Activated naive CD4-positive, alpha-beta T cell treated with anti-CD3 and anti-CD28 coated beads, Interleukin-2, amount 50 U/mL, for 16 hours (primary cell): ENCODE measurements at regions not wholly inside any gene's neighbourhood (a gene's known extent, or its start where the extent isn't known, plus 50 kb on each side); places are given as distances from the start of the nearest gene placed in this dataset.

ENCODE experiments used
- DNase-seq: peaks from one replicate; pipeline ENCODE4 v3.0.0-alpha.2; 2020

DNA sequence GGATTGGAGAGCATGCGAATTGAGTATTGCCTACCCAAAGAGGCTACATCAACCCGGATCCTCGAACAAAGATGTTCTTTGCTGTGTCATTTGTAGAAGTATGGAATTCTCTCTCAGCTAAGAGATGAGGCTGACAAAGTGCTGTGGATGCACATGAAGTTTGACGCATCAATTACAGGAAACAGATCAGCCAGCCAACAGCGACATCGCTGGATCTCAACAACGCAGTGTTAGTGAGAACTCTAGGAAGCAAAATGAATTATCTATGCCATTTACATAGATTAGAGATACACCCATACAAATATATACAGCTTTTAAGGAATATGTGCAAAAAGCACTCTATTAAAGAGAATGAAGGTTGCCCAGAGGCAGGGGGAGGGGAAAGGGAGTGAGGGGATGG lies 160.6 kb upstream of the RGMA start:
- no peak for DNase-seq

DNA sequence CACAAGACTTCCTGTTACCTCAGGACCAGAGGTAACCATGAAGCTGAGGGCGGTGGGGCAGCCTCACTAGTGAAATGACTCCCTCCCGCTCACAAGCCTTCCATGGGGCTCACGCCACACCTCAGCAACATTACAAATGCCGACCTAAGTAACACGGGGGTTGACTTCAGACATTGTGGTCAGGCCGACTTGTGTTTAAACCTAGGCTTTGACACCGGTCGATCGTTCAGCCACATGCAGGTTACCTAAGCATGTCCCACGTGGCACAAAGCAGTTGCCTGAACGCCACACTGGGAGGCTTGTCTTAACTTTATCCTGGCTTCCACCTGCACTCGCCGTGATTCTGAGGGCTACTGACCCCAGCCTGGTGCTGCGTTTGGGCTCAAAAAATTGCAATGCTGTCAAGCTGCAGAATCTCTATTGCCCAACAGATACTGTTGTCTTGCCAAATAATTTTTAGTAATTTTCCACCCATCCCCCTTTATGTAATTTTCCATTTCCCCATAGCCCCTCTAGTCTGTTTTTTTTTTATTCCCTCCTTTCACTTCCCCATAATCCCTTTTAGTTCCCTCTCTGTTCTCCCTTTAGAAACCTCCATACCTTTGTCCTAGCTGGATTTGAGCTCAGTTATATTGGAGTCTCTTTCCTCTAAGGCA lies 158.6 kb upstream of the RGMA start:
- no peak for DNase-seq

DNA sequence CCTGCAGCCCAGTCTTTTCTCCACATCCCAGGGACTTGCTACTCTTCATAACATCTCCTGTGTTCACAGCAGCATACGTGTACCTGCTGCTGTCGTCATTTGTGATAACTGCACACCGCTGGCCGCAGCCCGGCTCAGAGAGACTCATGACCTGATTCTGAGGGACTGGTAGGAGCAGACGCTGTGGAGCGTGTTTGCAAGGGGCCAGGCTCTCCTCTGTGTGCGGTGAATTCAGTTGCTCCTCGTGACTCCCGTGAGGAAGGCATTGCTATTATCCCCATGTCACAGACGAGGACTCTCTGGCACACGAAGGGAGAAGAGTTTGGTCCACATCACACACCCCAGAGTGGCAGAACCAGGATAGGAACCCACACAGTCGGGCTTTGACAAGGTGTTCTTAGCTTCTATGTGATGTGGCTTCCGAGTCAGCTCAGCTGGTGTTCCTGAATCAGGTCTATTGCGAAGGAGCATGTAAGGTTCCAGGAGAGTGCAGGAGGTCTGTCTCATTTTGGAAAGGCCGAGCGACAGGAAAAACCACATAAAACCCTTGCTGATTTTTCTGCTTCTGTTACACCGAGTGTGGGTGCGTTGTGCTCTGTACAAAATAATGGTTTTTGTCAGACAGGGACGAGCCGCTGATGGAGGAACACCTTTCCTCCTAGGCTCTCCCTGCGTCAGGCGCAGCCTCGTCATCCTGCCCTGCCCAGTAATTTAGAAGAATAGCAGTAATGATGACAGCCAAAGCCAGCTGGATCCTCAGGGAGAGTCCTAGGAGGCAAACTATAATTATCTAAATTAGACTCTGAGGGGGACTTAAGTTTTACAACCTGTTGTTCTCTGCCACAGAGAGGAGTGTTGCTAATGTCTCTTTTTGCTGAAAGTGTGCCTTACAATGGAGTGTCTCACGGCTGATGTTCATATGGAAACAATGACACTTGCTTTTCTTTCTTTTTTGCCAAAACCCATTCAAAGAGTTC lies 157.5 kb upstream of the RGMA start:
- DNase-seq: no peak

DNA sequence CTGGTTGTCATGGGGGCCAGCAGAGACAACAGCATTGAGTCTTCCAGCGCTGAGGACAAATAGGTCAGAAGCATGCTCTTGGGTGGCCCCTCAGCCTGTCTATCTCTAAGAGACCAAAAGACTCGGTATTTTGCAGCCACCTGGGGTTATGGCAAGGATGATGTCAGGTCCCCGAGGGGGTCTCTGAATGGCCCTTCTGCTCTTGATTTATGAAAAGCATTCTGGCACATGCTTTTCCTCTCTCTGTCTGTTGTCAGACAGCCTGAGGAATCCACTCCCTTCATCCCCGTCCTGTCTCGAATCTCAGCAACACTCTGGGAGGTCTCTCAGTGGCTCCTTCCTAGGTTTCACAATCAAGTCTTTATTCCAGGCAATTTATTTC lies 156.6 kb upstream of the RGMA start:
- no peak for DNase-seq

DNA sequence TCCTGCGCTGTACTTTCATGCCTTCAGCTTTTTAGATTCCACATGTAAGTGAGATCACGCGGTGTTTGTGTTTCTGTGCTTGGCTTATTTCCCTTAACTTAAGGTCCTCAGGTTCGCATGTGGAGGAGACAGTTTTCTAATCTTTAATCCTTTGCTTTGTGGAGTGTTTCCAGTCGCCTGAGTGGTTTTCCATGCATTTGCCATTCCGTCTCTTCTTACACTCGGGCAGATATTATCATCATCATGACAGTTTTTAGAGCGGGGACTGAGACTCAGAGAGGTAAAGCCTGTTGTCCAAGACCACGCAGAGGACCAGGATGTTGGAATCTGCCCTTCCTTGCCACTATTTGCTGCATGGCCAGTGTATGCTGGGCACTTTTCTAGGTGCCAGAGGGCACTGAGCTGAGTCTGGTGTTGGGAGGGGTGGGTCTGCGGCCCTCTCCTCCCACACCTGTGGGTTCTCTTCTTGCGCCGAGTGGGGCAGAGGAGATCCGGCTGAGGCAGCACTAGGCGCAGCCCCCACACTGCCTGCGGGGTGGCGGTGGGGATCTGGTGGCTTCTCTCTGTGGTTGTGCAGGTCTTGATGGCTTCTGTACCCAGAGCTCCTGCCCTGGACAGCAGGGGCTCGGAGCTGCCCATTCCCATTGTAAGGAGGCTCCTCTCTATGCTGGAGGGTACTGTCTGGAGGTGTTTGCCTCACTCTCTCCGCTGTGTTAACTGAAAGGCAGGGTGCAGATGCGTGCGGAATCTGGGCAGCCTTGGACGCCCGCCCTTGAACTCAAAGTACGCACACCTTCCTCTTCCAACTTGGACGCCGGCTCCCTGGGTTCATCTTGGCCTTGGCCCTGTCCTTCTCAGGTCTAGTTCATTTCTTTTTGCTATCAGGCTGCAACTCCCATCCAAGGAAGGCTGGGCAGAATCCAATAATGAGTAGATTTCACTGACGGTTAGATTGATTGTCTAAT lies 156.0 kb upstream of the RGMA start:
- DNase-seq: no peak

DNA sequence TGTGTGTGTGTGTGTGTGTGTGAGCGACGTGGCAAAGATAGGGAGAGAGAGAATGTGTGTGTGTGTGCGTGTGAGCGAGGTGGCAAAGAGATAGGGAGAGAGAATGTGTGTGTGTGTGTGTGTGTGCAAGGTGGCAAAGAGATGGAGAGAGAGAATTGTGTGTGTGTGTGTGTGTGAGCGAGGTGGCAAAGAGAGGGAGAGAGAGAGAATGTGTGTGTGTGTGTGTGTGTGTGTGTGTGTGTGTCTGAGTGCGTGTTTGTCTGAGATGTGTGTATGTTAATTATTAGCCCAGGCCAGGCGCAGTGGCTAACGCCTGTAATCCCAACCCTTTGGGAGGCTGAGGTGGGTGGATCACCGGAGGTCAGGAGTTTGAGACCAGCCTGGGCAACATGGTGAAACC lies 154.6 kb upstream of the RGMA start:
- DNase-seq: no peak

DNA sequence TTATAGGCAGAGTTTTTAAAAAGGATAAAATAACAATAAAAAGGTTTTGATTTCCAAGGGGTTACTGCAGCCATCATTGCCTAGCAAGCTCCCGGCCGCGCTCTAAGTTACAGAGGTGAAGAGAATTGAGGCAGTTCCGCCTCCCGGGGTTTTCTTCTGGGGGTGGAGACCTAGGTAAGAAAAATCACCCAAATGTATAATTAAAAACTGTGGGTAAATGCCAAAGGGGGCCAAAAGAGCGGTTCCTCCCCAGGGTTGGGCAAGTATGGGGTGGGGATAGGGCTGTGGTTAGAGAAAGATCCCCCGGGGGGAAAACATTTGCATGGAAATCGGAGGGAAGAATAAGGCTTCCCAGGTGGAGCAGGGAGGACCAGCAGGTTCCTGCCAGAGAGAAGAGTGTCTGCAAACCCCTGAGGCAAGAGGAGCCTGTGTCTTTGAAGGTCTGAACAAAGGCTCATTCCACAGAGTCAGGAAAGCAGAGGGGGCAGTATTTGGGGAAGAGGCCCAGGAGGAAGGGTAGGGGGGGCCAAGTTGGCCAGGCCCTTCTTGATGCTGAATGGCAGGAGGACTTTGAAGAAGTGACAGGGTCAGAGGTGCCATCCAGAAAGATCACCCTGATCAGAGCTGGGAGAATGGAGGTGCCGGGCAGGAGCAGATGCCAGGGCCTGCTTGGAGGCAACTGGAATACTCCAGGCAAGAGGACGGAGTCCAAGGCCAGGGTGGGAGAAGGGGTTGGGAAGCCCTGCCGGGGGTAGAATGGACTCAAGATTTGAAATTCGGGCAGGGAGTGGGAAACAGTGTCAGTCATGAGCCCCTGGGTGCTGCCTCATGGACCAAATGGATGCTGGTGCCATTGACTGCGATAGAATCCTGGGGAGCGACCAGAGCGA lies 152.9 kb upstream of the RGMA start:
- no peak for DNase-seq

DNA sequence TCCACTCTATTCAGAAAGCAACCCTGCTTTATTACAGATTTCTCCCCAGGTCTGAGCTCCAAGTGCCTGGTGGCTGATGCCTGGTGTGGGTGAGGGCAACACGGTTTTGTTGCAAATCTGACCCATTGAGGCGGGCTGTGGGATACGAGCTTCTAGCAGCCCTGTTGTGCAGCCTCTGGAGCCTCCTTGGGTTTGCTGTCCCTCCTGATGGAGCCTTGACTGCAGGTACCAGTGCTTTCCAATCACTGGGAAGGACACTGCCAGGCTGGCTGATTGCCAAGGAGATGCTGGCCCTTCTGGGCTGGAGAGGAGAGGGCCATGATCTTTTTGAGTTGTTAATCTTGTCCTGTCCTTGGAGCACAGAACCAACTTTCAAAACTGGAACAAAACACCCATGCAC lies 151.0 kb upstream of the RGMA start:
- no peak for DNase-seq

DNA sequence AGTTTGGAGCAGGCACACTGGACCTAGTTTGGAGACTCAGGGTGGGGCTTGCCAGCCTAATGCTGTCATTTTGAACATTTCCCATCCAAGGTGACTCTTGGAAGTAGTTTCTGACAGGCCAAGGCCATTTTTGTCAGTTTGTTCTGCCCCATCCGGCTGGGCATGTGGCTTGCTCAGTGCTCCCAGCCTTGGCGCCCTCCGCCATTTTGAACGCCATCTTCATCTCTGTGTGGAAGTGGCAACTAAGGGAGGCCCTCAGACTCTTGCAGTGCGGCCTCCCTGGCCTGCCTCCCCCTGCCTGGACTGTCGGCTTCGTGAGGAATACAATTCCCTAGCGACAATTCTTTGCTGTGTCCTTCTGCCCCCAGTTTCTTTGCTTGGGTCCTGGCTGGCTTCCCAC lies 150.6 kb upstream of the RGMA start:
- no peak for DNase-seq

DNA sequence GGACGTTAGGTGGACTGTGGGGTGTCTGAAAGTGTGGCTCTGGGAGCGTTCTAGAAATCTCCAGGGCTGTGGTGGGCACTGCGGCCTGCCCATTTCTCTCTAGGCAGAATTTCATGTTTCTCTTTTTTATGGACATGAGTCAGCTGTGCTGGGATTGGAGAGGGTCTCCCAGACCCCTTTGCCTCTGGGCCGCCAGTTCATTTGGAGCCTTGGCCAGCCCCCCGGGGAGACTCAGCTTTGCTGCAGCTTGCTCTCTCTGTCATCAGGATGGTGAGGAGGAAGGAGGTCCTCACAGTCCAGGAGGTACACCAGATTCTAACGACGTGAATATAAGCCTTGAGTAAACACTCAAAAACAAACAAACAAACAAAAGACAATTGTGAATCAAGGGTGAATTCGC lies 149.6 kb upstream of the RGMA start:
- DNase-seq: no peak

DNA sequence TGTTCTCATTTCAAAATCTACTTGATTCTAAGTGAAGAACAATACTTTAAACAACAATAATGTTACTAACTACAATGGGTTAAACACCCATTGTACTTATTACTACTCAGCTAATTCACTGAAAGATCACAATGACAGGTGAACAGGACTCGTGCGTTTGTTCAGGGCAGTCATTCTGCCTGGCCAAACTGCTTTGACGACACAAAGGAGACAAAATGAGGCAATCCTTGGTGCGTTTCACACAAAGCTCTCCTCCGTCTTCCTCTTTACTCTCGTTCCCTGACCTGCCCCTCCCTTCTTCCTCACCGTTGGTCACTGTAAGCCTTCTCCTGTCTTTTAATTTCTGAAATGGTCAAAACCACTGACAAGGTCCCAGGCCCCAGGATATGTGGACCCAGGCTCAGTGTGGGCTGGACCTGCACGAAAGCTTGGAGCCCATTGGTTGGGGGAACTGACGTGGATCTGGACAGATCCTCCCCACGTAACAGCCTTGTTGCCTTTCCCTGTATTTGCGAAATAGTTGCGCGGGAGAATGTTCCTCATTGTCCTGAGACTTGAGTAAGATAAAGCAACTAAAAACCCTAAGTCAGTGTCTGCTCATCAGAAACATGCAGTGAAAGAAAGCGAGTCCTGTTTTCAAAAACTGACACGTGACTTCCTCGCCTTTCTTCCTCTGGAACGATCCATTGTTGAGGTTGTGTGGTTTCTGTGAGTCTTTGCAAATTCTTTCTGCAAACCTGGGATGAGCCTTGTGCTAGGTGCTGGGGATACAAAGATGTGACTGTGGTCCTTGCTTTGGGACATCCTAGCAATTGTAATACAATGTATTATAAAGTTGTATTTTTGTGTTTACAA lies 147.1 kb upstream of the RGMA start:
- DNase-seq: no peak

DNA sequence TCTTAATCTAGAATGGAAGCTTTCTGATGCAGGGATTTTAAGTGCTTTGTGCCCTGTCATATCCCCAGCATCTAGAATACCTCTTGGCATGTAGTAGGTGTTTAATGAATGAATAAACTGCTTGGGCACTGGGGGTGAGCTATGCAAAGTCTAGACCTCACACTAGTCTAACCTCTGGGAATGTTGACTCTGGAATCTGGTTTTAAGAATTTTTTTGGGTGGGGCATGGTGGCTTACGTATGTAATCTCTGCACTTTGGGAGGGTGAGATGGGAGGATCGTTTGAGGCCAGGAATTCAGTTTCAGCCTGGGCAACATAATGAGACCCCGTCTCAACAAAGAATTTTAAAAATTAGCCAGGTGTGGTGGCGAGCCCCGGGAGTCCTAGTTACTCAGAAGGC lies 146.3 kb upstream of the RGMA start:
- DNase-seq: no peak

DNA sequence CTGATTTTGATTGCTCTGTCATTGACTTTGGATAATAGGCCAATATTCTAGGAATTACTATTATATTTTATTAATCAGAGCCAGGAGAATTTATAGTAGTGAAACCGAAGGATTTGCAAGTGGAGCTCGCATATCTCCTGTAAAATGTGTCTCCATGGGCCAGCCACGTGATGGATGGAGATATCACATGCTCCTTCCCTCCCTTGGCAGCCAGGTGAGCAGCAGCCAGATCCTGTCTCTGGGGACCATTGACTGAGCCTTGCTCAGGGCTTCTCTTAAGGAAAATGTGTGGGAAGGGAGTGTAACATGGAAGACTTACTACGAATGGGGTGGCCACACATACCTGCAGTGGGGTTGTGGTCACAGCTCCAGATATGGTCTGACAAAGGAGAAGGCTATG lies 144.7 kb upstream of the RGMA start:
- DNase-seq: no peak

DNA sequence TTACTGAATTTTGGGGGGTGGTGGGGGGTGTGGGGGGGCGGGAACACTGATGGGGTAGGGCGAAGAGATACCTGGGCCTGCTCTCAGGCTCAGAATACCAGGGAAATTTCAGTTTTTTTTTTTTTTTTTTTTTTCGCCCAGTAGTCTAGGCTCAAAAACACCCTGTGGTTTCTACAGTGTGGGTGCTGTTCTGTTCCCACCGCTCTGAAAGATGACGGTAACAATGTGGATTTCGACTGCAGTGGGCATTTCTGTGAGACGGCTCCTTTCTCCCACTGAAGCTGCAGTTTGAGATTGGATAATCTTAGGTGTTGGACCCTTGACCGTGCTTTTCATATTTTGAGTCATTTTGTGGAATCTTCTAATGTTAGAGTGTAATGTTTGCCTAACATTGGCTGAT lies 143.8 kb upstream of the RGMA start:
- no peak for DNase-seq

DNA sequence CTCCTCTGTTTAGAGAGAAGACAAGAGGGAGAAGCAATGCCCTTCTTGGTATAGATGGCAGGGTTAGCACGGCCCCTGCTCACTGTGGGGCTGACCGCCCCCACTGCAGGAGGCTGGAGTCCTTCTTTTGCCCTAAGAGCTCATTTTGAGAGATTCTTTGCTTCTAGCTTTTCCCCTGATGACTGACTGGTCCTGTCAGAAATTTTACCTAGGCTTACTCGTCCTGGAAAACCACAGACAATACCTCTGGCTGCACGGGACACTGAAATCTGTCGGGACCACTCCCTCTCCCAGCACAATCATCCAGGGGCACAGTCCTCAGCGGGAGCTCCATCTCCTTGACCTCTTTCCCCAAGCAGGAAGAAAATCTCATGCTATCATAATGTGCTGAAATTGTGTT lies 143.0 kb upstream of the RGMA start:
- no peak for DNase-seq

DNA sequence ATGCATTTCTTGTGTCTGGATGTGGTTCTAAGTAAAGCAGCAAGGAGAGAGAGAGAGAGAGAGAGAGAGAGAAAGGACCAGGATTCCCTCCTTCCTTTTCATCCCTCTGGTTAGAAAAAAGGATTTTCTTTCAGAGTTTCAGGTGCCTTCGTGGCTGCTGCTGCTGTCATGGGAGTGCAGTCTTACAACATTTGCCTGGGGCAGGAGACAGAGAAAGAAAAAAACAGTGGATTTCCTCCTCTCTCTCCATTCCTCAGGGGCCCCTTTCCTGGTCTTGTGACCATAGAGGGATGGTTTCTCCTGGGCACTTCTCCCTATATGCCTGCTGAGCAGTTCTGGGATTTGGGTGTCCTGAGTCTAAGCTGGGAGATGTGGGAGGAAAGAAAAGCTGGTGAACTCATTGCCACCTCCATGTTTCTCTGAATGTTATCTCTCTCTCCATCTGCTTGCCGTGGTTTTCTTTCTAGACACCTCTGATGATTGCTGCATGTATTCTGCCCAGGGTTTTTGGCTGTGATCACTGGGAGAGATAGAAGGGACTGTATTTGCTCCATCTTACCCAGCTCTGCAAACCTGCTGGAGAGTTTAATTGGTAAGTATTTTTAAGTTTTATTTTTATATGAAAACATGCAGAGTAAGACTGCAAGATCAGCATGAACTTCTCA lies 142.4 kb upstream of the RGMA start:
- no peak for DNase-seq

DNA sequence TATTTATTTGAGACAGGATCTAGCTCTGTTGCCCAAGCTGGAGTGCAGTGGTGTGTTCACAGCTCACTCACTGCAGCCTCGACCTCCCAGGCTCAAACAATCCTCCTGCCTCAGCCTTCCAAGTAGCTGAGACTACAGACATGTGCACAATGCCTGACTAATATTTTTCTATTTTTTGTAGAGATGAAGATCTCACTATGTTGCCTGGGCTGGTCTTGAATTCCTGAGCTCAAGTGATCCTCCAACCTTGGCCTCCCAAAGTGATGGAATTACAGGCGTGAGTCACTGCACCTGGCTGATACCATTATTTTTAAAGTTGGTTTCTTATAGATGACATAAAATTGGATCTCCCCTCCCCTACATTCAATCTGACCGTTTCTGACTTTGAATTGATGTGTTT lies 139.5 kb upstream of the RGMA start:
- no peak for DNase-seq

DNA sequence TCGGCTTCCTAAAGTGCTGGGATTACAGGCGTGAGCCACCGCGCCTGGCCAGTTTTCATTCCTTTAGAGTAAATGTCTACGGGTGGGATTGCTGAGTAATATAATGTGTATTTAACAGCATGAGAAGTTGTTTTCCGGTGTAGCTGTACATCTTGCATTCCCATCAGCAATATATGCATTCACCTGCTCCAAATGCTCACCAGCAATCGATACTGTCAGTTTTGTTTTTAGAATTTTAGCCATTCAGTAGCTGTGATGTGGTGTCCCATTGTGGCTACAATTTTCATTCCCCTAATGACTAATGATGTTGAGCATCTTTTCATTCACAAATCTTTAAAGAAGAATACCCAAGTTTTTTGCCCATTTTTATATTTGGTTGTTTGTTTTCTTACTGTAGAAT lies 134.8 kb upstream of the RGMA start:
- no peak for DNase-seq

DNA sequence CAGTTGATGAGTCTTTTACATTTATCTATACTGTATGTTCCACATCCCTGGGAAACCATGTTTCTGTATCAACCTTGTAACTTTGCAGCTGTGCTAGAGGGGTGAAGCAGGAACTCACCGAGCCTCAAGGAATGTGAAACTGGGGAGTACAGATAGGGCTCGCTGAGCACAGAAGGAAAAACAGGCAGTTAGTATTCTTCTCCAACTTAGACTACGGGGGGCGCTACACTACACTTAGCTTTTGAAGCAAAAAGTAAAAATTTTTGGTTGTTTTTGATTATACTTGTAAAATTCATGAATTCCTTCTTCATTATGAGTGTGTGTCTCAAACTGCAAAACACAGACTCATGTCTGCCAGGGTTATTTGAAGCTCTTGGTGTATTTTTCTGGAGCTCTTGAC lies 132.7 kb upstream of the RGMA start:
- no peak for DNase-seq

DNA sequence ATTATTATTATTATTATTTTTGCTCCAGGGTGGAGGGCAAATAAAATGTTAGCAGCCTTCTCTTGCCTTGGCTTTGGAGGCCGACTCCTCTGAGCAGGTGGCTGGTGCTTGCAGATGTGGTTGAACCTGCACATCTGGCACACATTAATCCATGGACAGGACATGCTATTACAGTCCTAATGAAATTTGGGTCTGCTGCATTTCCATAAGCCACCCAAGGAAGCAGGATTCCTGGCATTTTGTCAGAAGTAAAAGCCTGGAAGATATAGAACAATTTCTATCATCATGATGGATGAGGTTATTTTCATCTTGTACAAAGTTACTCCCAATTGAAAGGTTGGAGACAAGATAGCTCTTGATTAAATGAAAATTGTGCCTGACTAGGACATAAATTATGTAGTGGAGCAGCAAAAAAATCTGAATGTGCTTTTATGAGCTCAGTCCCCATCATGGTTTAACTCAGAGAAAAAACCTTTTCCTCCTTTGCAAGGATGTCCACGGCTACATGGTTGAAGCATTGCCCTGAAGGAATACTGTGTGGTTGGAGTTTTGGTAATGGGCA lies 130.9 kb upstream of the RGMA start:
- no peak for DNase-seq
